ENCODE measurements at regions not wholly inside any gene's neighbourhood (a gene's known extent, or its start where the extent isn't known, plus 50 kb on each side); places are given as distances from the start of the nearest gene placed in this dataset.

- FAIRE-seq = no peak
- POLR2A ChIA-PET = no interaction called here
These were observed 59.7 kb upstream of the SALL3 start for GRCh38 chr18:78919956-78920355.

More at GRCh38 chr18:78919956-78920355, 59.7 kb upstream of the SALL3 start:
- H4K20me1 ChIP-seq (ENCODE audit: insufficient read depth, low read length) = no peaks in the 10 kb centered on the region; the same call in 1 of the 2 replicates
- no peak for TF ChIP-seq RFX5 (IDR thresholded peaks at IDR 0.05; ENCODE audit: low read depth, low read length)
- no peak for TF ChIP-seq RFXANK (CRISPR knock-in tag; IDR thresholded peaks at IDR 0.05)
- TF ChIP-seq RBAK (CRISPR knock-in tag; IDR thresholded peaks at IDR 0.05) = no peak
- TF ChIP-seq ZNF18 (CRISPR knock-in tag; IDR thresholded peaks at IDR 0.05; ENCODE audit: insufficient replicate concordance) = no peak
- no peak for TF ChIP-seq BORCS8-MEF2B (CRISPR knock-in tag; IDR thresholded peaks at IDR 0.05)
- TF ChIP-seq ZFX (CRISPR knock-in tag; IDR thresholded peaks at IDR 0.05; ENCODE audit: low read depth) = no peak
- no peak for TF ChIP-seq HDAC2 (CRISPR knock-in tag; IDR thresholded peaks at IDR 0.05)
- no peak for TF ChIP-seq PRDM4 (CRISPR knock-in tag; IDR thresholded peaks at IDR 0.05; ENCODE audit: borderline replicate concordance)
- TF ChIP-seq KDM1A (CRISPR knock-in tag; IDR thresholded peaks at IDR 0.05) = no peak
- no peak for TF ChIP-seq TRAFD1 (CRISPR knock-in tag; IDR thresholded peaks at IDR 0.05; ENCODE audit: borderline replicate concordance)
- no peak for TF ChIP-seq ZSCAN12 (CRISPR knock-in tag; IDR thresholded peaks at IDR 0.05)
- H3K4me3 ChIP-seq (replicated peaks in 1 of 3; ENCODE audit: insufficient read depth in 1 of 3, low read depth in 2 of 3, low read length in 3 of 3) = no peak overlapping the region
- CTCF ChIA-PET (ENCODE audit: low intra/inter-chr PET ratio, low total read pairs) = no interaction called here
- H2AFZ ChIP-seq (ENCODE audit: low read length) = no peak overlapping the region
- H3K27ac ChIP-seq (ENCODE audit: extremely low read length, insufficient read depth, low read length) = no peak overlapping the region
- no TSS peak for BruUV-seq (replicated peaks)
- WGBS (ENCODE audit: low lambda C conversion rate) = 24% methylated on average over 5 of the region's 5 CpGs
- in situ Hi-C loops (cut with HindIII; ENCODE audit: extremely low pct_ligation_motif_present, low pct_unique_long_range_greater_than_20kb) = no loop called here
- no peak overlapping the region for H3K4me2 ChIP-seq (ENCODE audit: low read depth, low read length)
- no peak for ATAC-seq
- H3K9me3 ChIP-seq (ENCODE audit: low read length) = no peaks in the 10 kb centered on the region
- intact Hi-C loops (cut with micrococcal nuclease; ENCODE audit: unreplicated experiment) = no loop called here
- DNase-seq (ENCODE audit: low spot score) = no peak
- H3K9ac ChIP-seq (ENCODE audit: insufficient read depth, low read depth, low read length) = no peak overlapping the region
- no peaks in the 10 kb centered on the region for H3K4me1 ChIP-seq (ENCODE audit: insufficient read depth, low read length)
- no peaks in the 10 kb centered on the region for H3K36me3 ChIP-seq (replicated peaks in 1 of 2; ENCODE audit: control insufficient read depth in 1 of 2, insufficient read depth in 2 of 2, low read length in 2 of 2)
- no peaks in the 10 kb centered on the region for H3K79me2 ChIP-seq (ENCODE audit: insufficient read depth, low read length)
- H3K27me3 ChIP-seq (ENCODE audit: control insufficient read depth in 1 of 2, insufficient read depth in 2 of 2, low read length in 2 of 2) = peaks cover 1 to 15% of the 10 kb centered on the region in 2 experiments; a peak in 4 of 5 replicates

All from HepG2 (cell line).